ENCODE measurements at regions not wholly inside any gene's neighbourhood (a gene's known extent, or its start where the extent isn't known, plus 50 kb on each side); places are given as distances from the start of the nearest gene placed in this dataset.

DNA sequence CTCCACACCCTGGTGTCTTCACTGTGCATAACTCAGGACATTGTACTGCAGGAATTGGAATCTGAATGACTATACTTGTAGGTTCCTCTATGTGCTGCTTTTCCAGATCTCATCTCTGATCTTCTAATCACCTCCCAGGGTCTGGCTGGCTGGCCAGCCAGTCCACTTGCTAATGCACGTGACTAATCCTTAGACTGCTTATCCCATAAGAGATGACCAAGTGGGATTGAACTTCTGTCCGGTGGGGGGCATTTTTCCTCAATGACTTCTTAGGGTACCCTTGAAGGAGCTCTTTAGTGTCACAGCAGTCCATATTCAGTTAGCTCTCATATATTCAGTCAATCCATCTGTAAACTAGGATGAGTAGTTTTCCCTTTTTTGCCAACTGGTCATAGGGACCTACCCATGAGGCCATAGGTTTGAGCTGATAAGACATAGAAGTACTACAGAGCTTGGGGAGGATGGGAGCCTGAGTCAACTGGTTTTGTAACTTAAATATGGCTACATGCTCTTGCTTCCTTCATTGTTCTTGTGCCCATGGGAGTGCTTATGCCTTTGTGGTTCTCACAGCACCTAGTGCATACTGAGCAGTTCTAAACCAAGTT, 71.9 kb upstream of the WDR1 start:
- TF ChIP-seq, protein P1, sequence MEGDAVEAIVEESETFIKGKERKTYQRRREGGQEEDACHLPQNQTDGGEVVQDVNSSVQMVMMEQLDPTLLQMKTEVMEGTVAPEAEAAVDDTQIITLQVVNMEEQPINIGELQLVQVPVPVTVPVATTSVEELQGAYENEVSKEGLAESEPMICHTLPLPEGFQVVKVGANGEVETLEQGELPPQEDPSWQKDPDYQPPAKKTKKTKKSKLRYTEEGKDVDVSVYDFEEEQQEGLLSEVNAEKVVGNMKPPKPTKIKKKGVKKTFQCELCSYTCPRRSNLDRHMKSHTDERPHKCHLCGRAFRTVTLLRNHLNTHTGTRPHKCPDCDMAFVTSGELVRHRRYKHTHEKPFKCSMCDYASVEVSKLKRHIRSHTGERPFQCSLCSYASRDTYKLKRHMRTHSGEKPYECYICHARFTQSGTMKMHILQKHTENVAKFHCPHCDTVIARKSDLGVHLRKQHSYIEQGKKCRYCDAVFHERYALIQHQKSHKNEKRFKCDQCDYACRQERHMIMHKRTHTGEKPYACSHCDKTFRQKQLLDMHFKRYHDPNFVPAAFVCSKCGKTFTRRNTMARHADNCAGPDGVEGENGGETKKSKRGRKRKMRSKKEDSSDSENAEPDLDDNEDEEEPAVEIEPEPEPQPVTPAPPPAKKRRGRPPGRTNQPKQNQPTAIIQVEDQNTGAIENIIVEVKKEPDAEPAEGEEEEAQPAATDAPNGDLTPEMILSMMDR (IDR thresholded peaks at IDR 0.05; ENCODE audit: borderline replicate concordance, extremely low read depth, low read length, poor library complexity, severe bottlenecking), result no peak
- no peak for TF ChIP-seq EZH2 (IDR thresholded peaks at IDR 0.05; ENCODE audit: borderline replicate concordance, low read depth, low read length, severe bottlenecking)

Measured in DND-41 (cell line).